KMS-11 (cell line): ENCODE measurements at regions not wholly inside any gene's neighbourhood (a gene's known extent, or its start where the extent isn't known, plus 50 kb on each side); places are given as distances from the start of the nearest gene placed in this dataset.

Experiments used
- H2AFZ ChIP-seq: fragments of 200-600 bp; sonication (generic); 2 replicates; pipeline ENCODE4 v1.6.1; 2016; ENCODE audit warnings: antibody characterized with exemption, mixed run types, low read depth
- H3K27ac ChIP-seq: fragments of 200-600 bp; sonication (generic); 2 replicates; pipeline ENCODE4 v1.6.1; 2016; ENCODE audit warnings: mild to moderate bottlenecking, mixed run types
- H3K27me3 ChIP-seq: fragments of 200-600 bp; sonication (generic); 2 replicates; pipeline ENCODE4 v1.6.1; 2017; ENCODE audit warnings: mild to moderate bottlenecking, low read depth, mixed run types, moderate library complexity; ENCODE audit not compliant: insufficient read depth
- H3K36me3 ChIP-seq: fragments of 200-600 bp; sonication (generic); 2 replicates; pipeline ENCODE4 v1.6.1; 2017; ENCODE audit warnings: mild to moderate bottlenecking, mixed run types; ENCODE audit not compliant: insufficient read depth
- H3K4me1 ChIP-seq: fragments of 200-600 bp; sonication (generic); 2 replicates; pipeline ENCODE4 v1.6.1; 2016; ENCODE audit warnings: mild to moderate bottlenecking, low read depth, mixed run types; ENCODE audit not compliant: poor library complexity, severe bottlenecking
- H3K4me2 ChIP-seq: fragments of 200-600 bp; sonication (generic); 2 replicates; pipeline ENCODE4 v1.7.0; 2016; ENCODE audit warnings: mild to moderate bottlenecking, mixed run types
- H3K4me3 ChIP-seq: fragments of 200-600 bp; sonication (generic); IDR thresholded peaks from 2 replicates; pipeline ENCODE4 v1.6.1; 2017; ENCODE audit warnings: low read depth, low read length, mixed read lengths; ENCODE audit not compliant: insufficient read depth
- H3K79me2 ChIP-seq: fragments of 200-600 bp; sonication (generic); 2 replicates; pipeline ENCODE4 v1.6.1; 2016; ENCODE audit warnings: low read depth, mixed run types; ENCODE audit not compliant: insufficient read depth
- H3K9ac ChIP-seq: fragments of 200-600 bp; sonication (generic); 2 replicates; pipeline ENCODE4 v1.6.1; 2016; ENCODE audit warnings: mild to moderate bottlenecking, mixed run types
- H4K20me1 ChIP-seq: fragments of 200-600 bp; sonication (generic); 2 replicates; pipeline ENCODE4 v1.6.1; 2016; ENCODE audit warnings: mild to moderate bottlenecking, mixed run types; ENCODE audit not compliant: insufficient read depth
- CTCF ChIP-seq: fragments of 200-600 bp; sonication (generic); conservative IDR thresholded peaks from 2 replicates; pipeline ENCODE4 v1.6.1; 2017; ENCODE audit warnings: low read depth, mild to moderate bottlenecking, antibody characterized with exemption, low read length, moderate library complexity, mixed read lengths

- Histone ChIP-seq H3K9ac (no peak overlapping the region), H3K4me1 (no peaks in the 10 kb centered on the region), H4K20me1 (no peaks in the 10 kb centered on the region)
These were observed 963.7 kb upstream of the CRIM1 start for GRCh38 chr2:35391736-35392442.

GRCh38 chr2:35378791-35379190 lies 976.8 kb upstream of the CRIM1 start:
- no peaks in the 10 kb centered on the region for H3K4me1 ChIP-seq
- no peak overlapping the region for H3K9ac ChIP-seq
- no peak overlapping the region for H3K4me2 ChIP-seq
- no peak overlapping the region for H3K4me3 ChIP-seq
- H3K27me3 ChIP-seq = no peaks in the 10 kb centered on the region
- no peaks in the 10 kb centered on the region for H3K36me3 ChIP-seq
- no peaks in the 10 kb centered on the region for H3K79me2 ChIP-seq
- no peaks in the 10 kb centered on the region for H4K20me1 ChIP-seq
- H3K27ac ChIP-seq = no peak overlapping the region
- no peak overlapping the region for H2AFZ ChIP-seq
- no peak for TF ChIP-seq CTCF

More at GRCh38 chr2:35391736-35392442, 963.7 kb upstream of the CRIM1 start:
- H3K27ac ChIP-seq = no peak overlapping the region
- H3K4me3 ChIP-seq = no peak overlapping the region
- no peak for TF ChIP-seq CTCF
- H2AFZ ChIP-seq = no peak overlapping the region
- no peaks in the 10 kb centered on the region for H3K27me3 ChIP-seq
- no peaks in the 10 kb centered on the region for H3K79me2 ChIP-seq
- H3K4me2 ChIP-seq = no peak overlapping the region
- H3K36me3 ChIP-seq = no peaks in the 10 kb centered on the region

GRCh38 chr2:35374845-35375244 lies 980.7 kb upstream of the CRIM1 start:
- Histone ChIP-seq H4K20me1 (no peaks in the 10 kb centered on the region), H3K4me3 (no peak overlapping the region), H3K79me2 (no peaks in the 10 kb centered on the region), H3K4me1 (no peaks in the 10 kb centered on the region), H3K27me3 (no peaks in the 10 kb centered on the region), H3K27ac (no peak overlapping the region), H3K4me2 (no peak overlapping the region), H3K36me3 (no peaks in the 10 kb centered on the region), H3K9ac (no peak overlapping the region), H2AFZ (no peak overlapping the region)
- no peak for TF ChIP-seq CTCF

- Histone ChIP-seq H3K36me3 (no peaks in the 10 kb centered on the region), H3K4me3 (no peak overlapping the region), H3K27me3 (no peaks in the 10 kb centered on the region; the same call in 1 of the 2 replicates), H3K4me2 (no peak overlapping the region), H4K20me1 (no peaks in the 10 kb centered on the region), H2AFZ (no peak overlapping the region), H3K9ac (no peak overlapping the region), H3K27ac (no peak overlapping the region), H3K4me1 (no peaks in the 10 kb centered on the region), H3K79me2 (no peaks in the 10 kb centered on the region)
- no peak for TF ChIP-seq CTCF
These were observed 989.7 kb upstream of the CRIM1 start for GRCh38 chr2:35365859-35366258.
